Mesendoderm (in vitro differentiated cells): ENCODE measurements at regions not wholly inside any gene's neighbourhood (a gene's known extent, or its start where the extent isn't known, plus 50 kb on each side); places are given as distances from the start of the nearest gene placed in this dataset.

Experiments used
- DNase-seq: peaks from one replicate; pipeline ENCODE4 v3.0.0; 2013
- H2AK5ac ChIP-seq: 2 replicates; pipeline ENCODE4 v1.6.1; 2013; ENCODE audit warnings: low read length, inconsistent platforms
- H2BK120ac ChIP-seq: 2 replicates; pipeline ENCODE4 v1.6.1; 2013; ENCODE audit warnings: low read depth, mild to moderate bottlenecking, low read length, moderate library complexity, mixed read lengths
- H2BK15ac ChIP-seq: replicated peaks from 2 replicates; pipeline ENCODE4 v1.6.1; 2013; ENCODE audit warnings: low read depth, mild to moderate bottlenecking, moderate library complexity
- H2BK5ac ChIP-seq: 2 replicates; pipeline ENCODE4 v1.6.1; 2013; ENCODE audit warnings: low read length, inconsistent platforms
- H3K18ac ChIP-seq: 2 replicates; pipeline ENCODE4 v1.6.1; 2013; ENCODE audit warnings: mild to moderate bottlenecking, low read length, mixed read lengths
- H3K23ac ChIP-seq: one replicate; pipeline ENCODE4 v1.6.1; 2013; ENCODE audit warnings: low read length
- H3K27ac ChIP-seq: 2 replicates; pipeline ENCODE4 v1.5.1; 2013; ENCODE audit warnings: low read depth, mild to moderate bottlenecking, inconsistent platforms, low read length, moderate library complexity
- H3K27me3 ChIP-seq: 2 replicates; pipeline ENCODE4 v1.6.1; 2013; ENCODE audit warnings: low read length, control low read depth, mild to moderate bottlenecking, inconsistent platforms; ENCODE audit not compliant: insufficient read depth, poor library complexity
- H3K36me3 ChIP-seq: 2 replicates; pipeline ENCODE4 v1.6.1; 2013; ENCODE audit warnings: low read length, inconsistent platforms; ENCODE audit not compliant: control insufficient read depth, insufficient read depth
- H3K4ac ChIP-seq: one replicate; pipeline ENCODE4 v1.6.1; 2013; ENCODE audit warnings: low read depth, mild to moderate bottlenecking, low read length, moderate library complexity
- H3K4me1 ChIP-seq: 2 replicates; pipeline ENCODE4 v1.6.1; 2013; ENCODE audit warnings: low read depth, low read length, inconsistent platforms; ENCODE audit not compliant: control insufficient read depth
- H3K4me2 ChIP-seq: 2 replicates; pipeline ENCODE4 v1.6.1; 2013; ENCODE audit warnings: low read length
- H3K4me3 ChIP-seq: 2 replicates; pipeline ENCODE4 v1.5.1; 2013; ENCODE audit warnings: mild to moderate bottlenecking, low read length
- H3K56ac ChIP-seq: one replicate; pipeline ENCODE4 v1.6.1; 2013; ENCODE audit warnings: low read length
- H3K79me1 ChIP-seq: 2 replicates; pipeline ENCODE4 v1.6.1; 2013; ENCODE audit warnings: low read length, inconsistent platforms
- H3K79me2 ChIP-seq: 2 replicates; pipeline ENCODE4 v1.6.1; 2013; ENCODE audit warnings: mild to moderate bottlenecking, low read length; ENCODE audit not compliant: control insufficient read depth, insufficient read depth
- H3K9ac ChIP-seq: 2 replicates; pipeline ENCODE4 v1.6.1; 2013; ENCODE audit warnings: low read length, inconsistent platforms
- H4K5ac ChIP-seq: one replicate; pipeline ENCODE4 v1.6.1; 2013; ENCODE audit warnings: low read length
- H4K8ac ChIP-seq: one replicate; pipeline ENCODE4 v1.6.1; 2013; ENCODE audit warnings: low read depth, mild to moderate bottlenecking, control low read depth, low read length, moderate library complexity
- WGBS: extraction: QIAGEN DNeasy Blood & Tissue Kit; methylation state at CpG from one replicate; pipeline ENCODE4 v1.1.7; 2013; ENCODE audit warnings: low lambda C conversion rate, missing lambda C conversion rate; ENCODE audit not compliant: insufficient coverage; ENCODE audit errors: extremely low coverage; 5-methylcytosine and 5-hydroxymethylcytosine counted together

GRCh38 chr9:28329323-28329722, 756.0 kb upstream of the C9orf72 start:
- Histone ChIP-seq H3K9ac (no peak overlapping the region), H3K4me1 (no peaks in the 10 kb centered on the region), H3K56ac (no peak overlapping the region), H3K4me3 (no peak overlapping the region), H3K79me2 (no peaks in the 10 kb centered on the region), H3K4ac (no peak overlapping the region), H3K27me3 (no peaks in the 10 kb centered on the region), H4K8ac (no peak overlapping the region), H3K4me2 (no peak overlapping the region), H3K18ac (no peak overlapping the region), H4K5ac (no peak overlapping the region), H2AK5ac (no peak overlapping the region), H3K27ac (no peak overlapping the region), H2BK15ac (no peak overlapping the region), H3K79me1 (no peaks in the 10 kb centered on the region), H2BK5ac (no peak overlapping the region), H3K36me3 (no peaks in the 10 kb centered on the region), H2BK120ac (no peak overlapping the region), H3K23ac (no peak overlapping the region)
- no peak for DNase-seq
- WGBS, result no CpG with 5 or more reads among the region's 3 CpGs

GRCh38 chr9:28332648-28333047, 759.4 kb upstream of the C9orf72 start:
- whole genome bisulfite sequencing, result no CpG with 5 or more reads among the region's 3 CpGs

GRCh38 chr9:28341913-28342312, 768.6 kb upstream of the C9orf72 start:
- no peak overlapping the region for H3K4me3 ChIP-seq
- no peak overlapping the region for H4K8ac ChIP-seq
- WGBS, result no CpG with 5 or more reads among the region's 4 CpGs

More at GRCh38 chr9:28332648-28333047, 759.4 kb upstream of the C9orf72 start:
- H3K4me2 ChIP-seq, result no peak overlapping the region
- H2AK5ac ChIP-seq, result no peak overlapping the region
- H4K5ac ChIP-seq, result no peak overlapping the region
- no peak overlapping the region for H3K56ac ChIP-seq
- H4K8ac ChIP-seq, result no peak overlapping the region
- H3K79me2 ChIP-seq, result no peaks in the 10 kb centered on the region
- no peaks in the 10 kb centered on the region for H3K79me1 ChIP-seq
- no peaks in the 10 kb centered on the region for H3K4me1 ChIP-seq
- H3K4ac ChIP-seq, result no peak overlapping the region
- no peak overlapping the region for H3K27ac ChIP-seq
- H3K18ac ChIP-seq, result no peak overlapping the region
- no peak overlapping the region for H3K23ac ChIP-seq
- no peak overlapping the region for H2BK5ac ChIP-seq
- no peak overlapping the region for H2BK120ac ChIP-seq
- H3K9ac ChIP-seq, result no peak overlapping the region
- H2BK15ac ChIP-seq, result no peak overlapping the region
- no peak for DNase-seq
- no peaks in the 10 kb centered on the region for H3K27me3 ChIP-seq
- no peaks in the 10 kb centered on the region for H3K36me3 ChIP-seq
- H3K4me3 ChIP-seq, result no peak overlapping the region

GRCh38 chr9:28342815-28343338, 769.6 kb upstream of the C9orf72 start:
- Histone ChIP-seq H4K5ac (no peak overlapping the region), H4K8ac (no peak overlapping the region), H3K4me3 (no peak overlapping the region), H3K27ac (no peak overlapping the region), H3K23ac (no peak overlapping the region), H3K56ac (no peak overlapping the region), H3K4ac (no peak overlapping the region), H3K4me2 (no peak overlapping the region), H3K9ac (no peak overlapping the region), H2BK5ac (no peak overlapping the region), H3K27me3 (no peaks in the 10 kb centered on the region), H2BK15ac (no peak overlapping the region), H3K18ac (no peak overlapping the region), H3K4me1 (no peaks in the 10 kb centered on the region), H3K36me3 (no peaks in the 10 kb centered on the region), H2BK120ac (no peak overlapping the region), H2AK5ac (no peak overlapping the region), H3K79me1 (no peaks in the 10 kb centered on the region), H3K79me2 (no peaks in the 10 kb centered on the region)
- DNase-seq, result peak; percentile 12
- WGBS, result 100% methylated on average over 1 of the region's 2 CpGs

More at GRCh38 chr9:28341913-28342312, 768.6 kb upstream of the C9orf72 start:
- Histone ChIP-seq H3K79me1 (no peaks in the 10 kb centered on the region), H3K56ac (no peak overlapping the region), H2AK5ac (no peak overlapping the region), H3K4ac (no peak overlapping the region), H3K27ac (no peak overlapping the region), H3K4me1 (no peaks in the 10 kb centered on the region), H3K18ac (no peak overlapping the region), H3K36me3 (no peaks in the 10 kb centered on the region), H2BK5ac (no peak overlapping the region), H3K4me2 (no peak overlapping the region), H2BK15ac (no peak overlapping the region), H3K79me2 (no peaks in the 10 kb centered on the region), H4K5ac (no peak overlapping the region), H3K9ac (no peak overlapping the region), H2BK120ac (no peak overlapping the region), H3K23ac (no peak overlapping the region), H3K27me3 (no peaks in the 10 kb centered on the region)
- DNase-seq, result no peak

GRCh38 chr9:28363151-28363562, 789.9 kb upstream of the C9orf72 start:
- Histone ChIP-seq H2BK120ac (no peak overlapping the region), H3K23ac (no peak overlapping the region), H4K5ac (no peak overlapping the region), H4K8ac (no peak overlapping the region), H3K27ac (no peak overlapping the region), H2BK15ac (no peak overlapping the region), H3K56ac (no peak overlapping the region), H3K27me3 (no peaks in the 10 kb centered on the region), H3K4me1 (no peaks in the 10 kb centered on the region), H3K4ac (no peak overlapping the region), H2AK5ac (no peak overlapping the region), H3K79me1 (no peaks in the 10 kb centered on the region), H3K4me2 (no peak overlapping the region), H3K36me3 (no peaks in the 10 kb centered on the region), H3K9ac (no peak overlapping the region), H2BK5ac (no peak overlapping the region), H3K79me2 (no peaks in the 10 kb centered on the region), H3K4me3 (no peak overlapping the region), H3K18ac (no peak overlapping the region)
- no peak for DNase-seq
- WGBS, result no CpG with 5 or more reads among the region's 2 CpGs

GRCh38 chr9:28365020-28365640, 791.8 kb upstream of the C9orf72 start:
- no peak overlapping the region for H2BK15ac ChIP-seq
- no peaks in the 10 kb centered on the region for H3K4me1 ChIP-seq
- H3K56ac ChIP-seq, result no peak overlapping the region
- H4K5ac ChIP-seq, result no peak overlapping the region
- H2AK5ac ChIP-seq, result no peak overlapping the region
- H2BK120ac ChIP-seq, result no peak overlapping the region
- H3K27me3 ChIP-seq, result no peaks in the 10 kb centered on the region
- no peak overlapping the region for H3K9ac ChIP-seq
- H3K79me2 ChIP-seq, result no peaks in the 10 kb centered on the region
- no peaks in the 10 kb centered on the region for H3K79me1 ChIP-seq
- peak; percentile 80 for DNase-seq
- H3K27ac ChIP-seq, result no peak overlapping the region
- no peak overlapping the region for H3K4ac ChIP-seq
- no peak overlapping the region for H4K8ac ChIP-seq
- no peaks in the 10 kb centered on the region for H3K36me3 ChIP-seq
- H2BK5ac ChIP-seq, result no peak overlapping the region
- WGBS, result no CpG with 5 or more reads among the region's 6 CpGs
- no peak overlapping the region for H3K23ac ChIP-seq
- no peak overlapping the region for H3K4me2 ChIP-seq
- H3K4me3 ChIP-seq, result no peak overlapping the region
- H3K18ac ChIP-seq, result peak overlapping the region; percentile 22
